Central memory CD4-positive, alpha-beta T cell (primary cell): ENCODE measurements at regions not wholly inside any gene's neighbourhood (a gene's known extent, or its start where the extent isn't known, plus 50 kb on each side); places are given as distances from the start of the nearest gene placed in this dataset.
"Not testable (repeated sequence)": the region's sequence is repeated elsewhere in the genome, so short reads cannot be mapped to it uniquely, and the experiment has no call there.

Source experiments
- DNase-seq: peaks from one replicate; pipeline ENCODE4 v3.0.0; 2022

DNA sequence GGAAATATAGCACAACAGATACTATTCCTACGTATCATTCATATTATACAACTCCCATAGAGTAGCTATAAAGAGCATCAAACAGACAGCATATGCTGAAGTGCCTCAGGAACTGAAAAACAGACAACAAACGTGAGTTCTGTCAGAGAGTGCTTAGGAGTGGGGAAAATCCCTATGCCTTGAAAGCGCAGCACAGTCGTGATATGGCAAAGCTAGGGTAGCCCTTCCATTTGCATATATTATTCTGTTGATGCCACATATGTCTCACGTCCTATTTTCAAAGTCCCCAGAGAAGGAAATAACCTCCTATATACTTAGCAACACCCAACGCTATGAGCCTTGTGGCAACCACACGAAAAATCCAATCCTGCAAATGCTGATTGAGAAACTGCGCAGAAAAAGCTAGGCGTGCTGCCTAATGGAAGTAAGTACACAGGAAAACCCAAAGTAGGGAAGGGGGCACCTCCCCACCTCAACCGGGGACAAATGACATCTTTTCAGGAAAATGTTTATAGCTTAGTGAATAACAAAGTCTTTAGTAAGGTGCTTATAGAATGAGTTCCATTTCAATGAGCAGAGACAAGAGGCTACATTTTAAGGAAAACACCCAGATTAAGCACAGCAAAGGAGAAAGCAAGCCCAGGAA lies 105.1 kb downstream of the MED10 start:
- DNase-seq: no peak

DNA sequence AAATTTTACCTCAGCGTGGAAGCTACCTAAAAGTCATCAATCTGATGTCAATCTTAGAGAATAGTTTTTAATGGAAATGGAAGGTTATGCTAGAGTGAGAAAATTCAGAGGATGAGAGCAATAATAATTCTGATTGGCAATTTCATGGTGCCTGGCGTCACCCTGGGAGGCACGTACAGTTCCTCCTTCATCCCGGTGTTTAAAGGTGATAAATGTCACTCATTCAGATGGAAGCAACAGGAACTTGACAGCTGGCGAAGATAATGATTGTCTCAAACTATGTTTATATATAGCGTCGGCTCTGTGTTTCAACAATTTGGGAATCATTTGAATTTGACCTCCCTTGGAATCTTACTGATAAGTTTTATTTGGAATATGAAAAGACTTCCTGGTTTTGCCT lies 108.4 kb downstream of the MED10 start:
- no peak for DNase-seq

DNA sequence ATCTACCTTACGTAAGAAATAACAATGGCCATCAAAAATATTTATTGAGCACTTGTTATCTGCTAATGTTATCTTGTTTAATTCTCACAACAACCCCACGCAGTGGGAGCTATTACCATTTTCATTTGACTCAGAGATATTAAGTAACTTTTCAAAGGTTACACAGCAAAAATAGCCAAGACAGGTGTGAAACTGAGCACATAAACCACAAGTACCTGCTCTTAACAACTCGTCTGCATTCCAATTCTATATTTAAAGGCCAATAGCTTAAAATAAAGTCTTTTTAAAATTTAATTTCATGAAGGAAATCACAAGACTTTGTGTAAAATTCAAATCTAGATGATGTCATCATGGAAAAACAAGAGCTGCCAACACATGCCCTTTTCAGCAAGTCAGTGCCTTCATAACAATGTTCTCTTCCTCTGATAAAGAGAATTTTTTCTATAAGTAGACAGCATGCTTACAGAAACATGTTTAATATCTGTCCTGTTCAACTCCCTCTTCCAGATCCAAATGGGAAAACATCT lies 111.6 kb downstream of the MED10 start:
- no peak for DNase-seq

DNA sequence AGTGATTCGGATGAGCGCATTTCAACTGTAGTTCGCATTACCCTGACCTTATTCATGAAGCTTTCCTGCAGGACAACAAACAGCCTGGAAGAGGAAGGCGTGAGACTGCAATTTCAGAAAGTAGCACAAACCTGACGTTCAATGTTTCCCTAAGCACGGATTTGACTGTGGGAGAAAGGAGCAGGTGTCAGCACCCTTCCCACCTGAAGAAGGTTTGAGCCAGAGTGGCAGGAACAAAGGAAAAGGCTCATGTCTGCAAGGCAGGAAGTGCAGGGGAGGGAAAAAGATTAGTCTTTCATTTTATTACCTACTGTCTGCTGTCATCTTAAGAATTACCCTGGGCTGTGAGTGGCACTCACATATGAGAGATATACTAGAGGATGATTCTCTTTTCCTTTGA lies 114.0 kb downstream of the MED10 start:
- no peak for DNase-seq

DNA sequence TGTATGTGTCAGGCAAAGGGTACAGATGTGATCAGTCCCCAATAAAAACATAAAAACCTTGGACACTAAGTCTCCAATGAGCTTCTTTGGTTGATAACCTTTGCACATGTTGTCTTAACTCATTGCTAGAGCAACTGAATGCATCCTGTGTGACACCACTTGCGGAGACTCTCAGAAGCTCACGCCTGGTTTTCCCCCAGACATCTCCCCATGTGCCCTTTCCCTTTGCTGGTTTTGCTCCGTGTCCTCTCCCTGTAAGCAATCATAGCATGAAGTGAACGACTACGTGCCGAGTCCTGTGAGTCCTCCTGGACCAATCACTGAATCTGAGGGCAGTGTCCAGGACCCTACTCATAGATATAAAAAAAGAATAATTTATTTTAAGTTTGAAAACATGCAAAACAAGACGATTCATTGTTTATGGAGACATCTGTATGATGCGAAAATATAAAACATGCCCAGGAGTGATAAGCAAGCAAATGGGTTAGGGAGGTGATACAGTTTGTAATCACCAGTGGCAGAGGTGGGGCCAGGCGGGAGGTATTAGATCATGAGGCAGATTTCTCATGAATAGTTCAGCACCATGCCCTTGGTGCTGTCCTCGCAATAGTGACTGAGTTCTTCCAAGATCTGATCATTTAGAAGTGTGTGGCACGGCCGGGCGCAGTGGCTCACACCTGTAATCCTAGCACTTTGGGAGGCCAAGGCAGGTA lies 115.5 kb downstream of the MED10 start:
- no peak for DNase-seq

DNA sequence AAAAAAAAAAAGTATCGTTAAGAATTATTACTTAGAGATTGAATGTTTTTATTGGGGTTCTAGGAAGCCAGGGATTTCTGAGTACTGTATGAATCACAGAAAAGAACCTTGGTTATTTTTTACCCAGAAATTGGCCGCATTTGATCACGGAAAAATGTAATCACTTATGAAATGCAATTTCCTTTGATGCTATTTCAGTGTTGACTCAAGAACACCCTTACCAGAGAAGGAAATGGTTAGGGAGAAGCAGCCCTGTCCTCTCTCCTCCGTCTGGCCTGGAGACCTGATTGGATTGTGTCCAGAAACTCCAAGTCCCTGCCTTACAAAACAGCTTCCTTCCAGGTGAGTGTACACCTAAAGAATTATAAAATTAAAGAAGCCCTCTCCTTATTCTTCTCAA lies 116.7 kb downstream of the MED10 start:
- no peak for DNase-seq

DNA sequence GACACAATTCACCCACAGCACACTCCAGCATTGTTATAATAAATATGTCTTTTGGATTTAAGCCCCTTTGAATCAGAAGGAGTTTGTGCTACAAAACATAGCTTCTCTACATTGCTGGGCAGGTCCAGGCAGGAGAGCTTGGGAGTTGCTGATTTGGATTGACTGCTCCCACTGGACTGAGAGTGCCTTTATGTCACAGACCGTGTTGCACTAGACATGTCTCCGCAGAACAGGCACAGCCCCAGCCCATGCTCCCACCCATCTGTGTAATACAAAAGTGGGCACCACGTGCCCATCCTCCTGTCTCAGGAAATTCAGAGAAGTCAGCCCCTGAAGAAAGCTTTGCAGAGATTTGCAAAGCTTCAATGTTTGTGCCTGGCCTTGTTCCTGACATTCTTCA lies 117.1 kb downstream of the MED10 start:
- no peak for DNase-seq

DNA sequence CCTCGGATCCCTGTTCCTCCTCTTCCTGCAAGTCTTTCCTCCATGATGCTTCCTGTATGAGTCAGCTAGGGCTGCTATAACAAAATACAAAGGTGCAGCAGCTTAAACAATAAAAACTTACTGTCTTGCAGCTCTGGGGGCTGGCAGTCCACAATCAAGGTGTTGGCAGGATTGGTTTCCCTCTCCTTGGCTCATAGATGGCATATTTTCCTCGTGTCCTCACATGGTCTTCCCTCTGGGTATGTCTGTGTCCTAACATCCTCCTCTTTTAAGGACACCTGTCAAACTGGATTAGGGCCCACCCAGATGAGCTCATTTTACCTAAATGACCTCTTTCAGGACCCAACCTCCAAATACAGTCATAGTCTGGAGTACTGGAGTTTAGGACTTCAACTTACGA lies 117.5 kb downstream of the MED10 start:
- no peak for DNase-seq

DNA sequence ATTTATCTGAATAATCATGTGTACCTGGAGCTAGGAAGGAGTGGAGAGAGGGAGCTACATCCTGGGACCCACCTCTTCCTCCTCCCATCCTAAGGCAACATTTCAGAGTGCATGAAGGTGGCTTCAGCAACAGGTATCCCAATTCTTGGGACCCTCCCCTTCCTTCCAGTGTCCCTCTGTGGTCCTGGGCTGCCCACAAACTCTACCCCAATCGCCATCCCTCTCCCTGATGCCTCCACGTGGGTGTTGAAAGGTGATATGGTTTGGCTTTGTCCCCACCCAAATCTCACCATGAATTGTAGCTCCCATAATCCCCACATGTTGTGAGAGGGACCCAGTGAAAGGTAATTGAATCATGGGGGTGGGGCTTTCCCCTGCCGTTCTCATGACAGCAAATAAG lies 121.4 kb downstream of the MED10 start:
- DNase-seq: no peak

DNA sequence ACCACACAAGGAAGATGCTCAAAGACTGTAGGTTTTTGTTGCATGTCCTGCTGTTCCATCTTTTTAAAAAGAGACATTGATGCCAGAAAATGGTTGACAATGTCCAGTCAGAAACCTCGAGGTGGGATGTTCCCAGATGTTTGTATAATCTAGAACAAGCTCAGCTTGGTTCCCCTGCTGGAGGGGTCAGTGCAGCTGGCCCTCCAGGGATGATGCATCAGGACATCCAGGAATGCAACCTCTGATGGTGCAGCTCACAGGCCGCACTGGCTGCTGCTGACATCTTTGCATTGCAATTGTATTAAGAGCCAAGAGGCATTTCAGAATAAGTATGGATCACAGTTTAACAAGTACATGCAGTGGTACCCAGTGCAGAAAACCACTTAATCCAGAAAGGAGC lies 122.4 kb downstream of the MED10 start:
- DNase-seq: no peak

DNA sequence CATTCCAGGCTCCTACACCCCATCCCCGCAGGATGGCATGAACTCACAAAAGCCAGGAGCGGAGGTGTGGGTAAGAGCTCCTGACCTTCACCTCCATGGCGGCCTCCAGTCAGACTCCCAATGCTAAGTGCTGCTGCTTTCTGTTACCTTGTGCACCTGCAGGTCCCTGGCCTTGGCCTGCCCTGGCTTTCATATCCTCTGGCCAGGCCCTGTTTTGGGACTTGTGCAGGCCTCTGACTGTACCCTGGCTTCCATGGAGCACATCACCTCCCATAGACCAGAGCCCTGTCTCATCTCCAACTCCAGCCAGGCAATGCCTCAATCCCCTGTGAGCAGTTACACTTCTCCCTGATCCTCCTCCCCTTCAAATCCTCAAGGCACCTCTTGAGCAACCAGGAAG lies 124.5 kb downstream of the MED10 start:
- no peak for DNase-seq

DNA sequence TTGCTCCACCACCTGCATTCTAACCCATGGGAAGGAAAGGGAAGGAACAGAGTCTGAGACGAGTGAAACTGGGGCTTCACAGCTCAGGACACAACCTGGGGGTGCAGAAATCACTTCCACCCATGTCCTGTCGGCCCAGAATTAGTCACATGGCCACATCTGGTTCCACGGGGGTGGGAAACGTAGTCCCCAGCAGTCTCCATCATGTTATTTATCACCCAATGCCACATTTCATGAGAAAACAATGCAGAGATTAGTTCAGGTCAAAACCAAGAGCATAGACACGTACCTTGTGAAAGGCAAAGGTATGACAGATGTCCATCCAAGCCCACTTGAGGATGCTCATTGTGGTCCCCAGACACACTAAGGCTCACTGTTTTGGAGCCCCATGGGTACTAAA lies 125.1 kb downstream of the MED10 start:
- DNase-seq: no peak

DNA sequence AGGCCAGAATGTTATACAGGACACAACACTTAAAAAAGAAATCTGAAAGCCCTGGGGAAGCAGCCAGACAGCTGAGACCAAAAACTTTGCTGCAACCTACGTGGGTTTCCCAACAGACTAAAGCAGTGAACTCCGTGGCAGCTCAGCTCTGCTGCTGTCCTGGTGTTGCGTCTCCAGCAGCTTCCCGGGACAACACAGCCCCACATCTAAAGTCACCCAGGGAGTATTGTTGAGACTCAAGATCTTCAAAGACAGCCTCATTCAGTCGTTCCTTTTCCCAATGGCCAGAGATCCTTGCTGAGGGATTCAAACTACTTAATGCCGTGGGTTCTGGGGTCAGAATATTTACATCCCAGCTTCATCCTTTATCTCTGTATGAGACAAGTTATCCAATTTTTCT lies 125.8 kb downstream of the MED10 start:
- no peak for DNase-seq

DNA sequence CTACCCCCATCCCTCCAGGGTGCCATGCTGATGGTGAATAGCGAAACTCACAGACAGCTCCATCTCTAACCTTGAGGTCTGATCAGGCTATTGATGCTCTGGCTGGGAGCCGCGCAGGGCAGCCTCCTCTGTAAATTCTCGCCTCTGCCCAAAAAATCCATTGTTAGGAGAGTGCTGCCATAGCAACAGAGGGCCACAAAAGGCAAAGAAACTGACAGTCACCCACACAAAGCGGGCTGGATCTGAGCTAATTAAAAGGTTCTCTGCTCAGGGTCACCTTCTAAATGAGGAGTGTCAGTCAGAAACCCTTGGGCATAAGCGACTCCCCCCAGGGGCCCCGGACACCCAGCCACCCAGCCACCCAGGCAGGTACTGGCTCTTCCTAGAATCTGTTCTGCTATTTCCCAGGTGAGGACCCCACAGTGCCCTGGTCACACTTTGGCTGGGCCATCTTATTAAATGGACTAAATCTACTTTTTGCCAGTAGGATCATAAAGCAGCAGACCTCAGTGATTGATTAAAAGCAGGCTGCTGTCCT lies 126.7 kb downstream of the MED10 start:
- DNase-seq: no peak

DNA sequence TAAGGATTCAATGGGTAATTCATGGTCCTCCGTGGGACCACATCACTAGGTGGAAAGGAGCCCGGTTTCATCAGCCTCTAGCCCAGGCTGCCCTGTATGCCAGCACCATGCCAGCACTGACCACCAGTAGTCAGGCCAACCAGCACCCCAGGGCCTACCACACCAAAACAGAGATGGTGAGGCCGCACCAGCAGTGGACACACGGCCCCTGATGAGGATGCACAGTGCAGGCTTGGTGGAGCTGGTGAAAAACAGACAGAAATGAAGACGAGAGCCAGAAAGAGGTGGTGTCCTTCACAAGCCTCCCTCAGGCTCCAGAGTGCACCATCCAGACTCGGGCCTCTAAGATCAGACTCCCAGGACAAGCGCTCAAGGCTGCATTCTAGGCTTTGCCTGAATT lies 128.2 kb downstream of the MED10 start:
- DNase-seq: no peak

DNA sequence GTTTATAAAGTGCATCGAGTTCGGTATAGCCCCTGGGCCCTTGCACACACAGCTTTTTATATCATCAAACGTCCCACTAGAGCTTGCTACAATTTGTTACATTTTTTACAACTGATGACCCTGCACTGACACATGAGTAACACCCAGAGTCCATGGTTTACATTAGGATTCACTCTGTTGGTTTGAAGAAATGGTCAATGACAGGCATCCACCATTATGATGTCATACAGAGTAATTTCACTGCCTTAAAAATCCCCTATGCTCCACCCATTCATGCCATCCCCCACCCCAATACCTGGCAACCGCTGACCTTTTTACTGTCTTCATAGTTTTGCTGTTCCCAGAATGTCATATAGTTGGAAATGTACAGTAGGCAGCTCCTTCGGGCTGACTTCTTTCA lies 130.2 kb downstream of the MED10 start:
- no peak for DNase-seq

DNA sequence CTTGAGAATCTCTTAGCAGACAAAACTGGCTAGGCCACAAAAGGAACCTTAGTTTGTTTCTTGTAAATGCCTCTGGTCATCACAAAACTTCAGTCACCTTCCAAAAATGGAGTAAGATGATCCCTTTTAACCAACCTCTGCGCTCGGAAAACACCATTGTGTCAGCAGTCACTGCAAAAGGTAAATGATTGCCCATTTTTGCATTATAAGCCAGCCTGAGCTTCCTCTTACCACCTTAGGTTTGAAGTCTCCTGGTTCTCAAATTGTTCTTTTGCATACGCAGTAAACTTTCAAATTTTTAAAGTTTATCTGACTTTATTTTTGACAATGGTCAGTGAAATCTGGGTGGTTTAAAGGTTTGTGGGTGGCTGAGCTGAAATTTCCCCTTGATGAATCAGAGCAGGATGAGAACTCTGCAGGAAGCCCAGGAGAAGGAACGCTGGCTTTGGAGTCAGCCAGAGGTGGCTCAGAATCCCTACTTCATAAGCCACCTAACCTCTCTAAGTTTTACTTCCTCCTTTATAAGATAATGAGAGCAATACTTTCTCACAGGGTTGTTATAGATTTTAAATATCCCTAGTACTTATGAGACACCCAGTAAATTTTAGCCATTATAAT lies 131.4 kb downstream of the MED10 start:
- DNase-seq: no peak

DNA sequence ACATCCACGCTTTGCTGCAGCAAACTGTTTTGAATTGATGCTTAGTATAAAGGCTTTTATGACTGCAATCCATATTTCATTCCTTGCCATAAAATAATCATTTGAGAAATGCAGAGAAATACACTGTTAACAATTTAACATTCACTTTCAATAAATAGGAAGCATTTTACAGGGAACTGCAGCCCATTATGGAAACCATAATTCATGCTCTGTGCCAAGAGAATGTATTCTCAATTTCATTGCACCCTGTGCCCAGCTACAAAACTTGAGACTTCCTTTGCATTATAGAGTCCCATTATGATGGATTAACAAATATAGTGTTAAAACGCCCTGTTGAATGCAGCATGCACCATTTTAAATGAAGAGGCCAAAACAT lies 134.0 kb downstream of the MED10 start:
- DNase-seq: no peak

DNA sequence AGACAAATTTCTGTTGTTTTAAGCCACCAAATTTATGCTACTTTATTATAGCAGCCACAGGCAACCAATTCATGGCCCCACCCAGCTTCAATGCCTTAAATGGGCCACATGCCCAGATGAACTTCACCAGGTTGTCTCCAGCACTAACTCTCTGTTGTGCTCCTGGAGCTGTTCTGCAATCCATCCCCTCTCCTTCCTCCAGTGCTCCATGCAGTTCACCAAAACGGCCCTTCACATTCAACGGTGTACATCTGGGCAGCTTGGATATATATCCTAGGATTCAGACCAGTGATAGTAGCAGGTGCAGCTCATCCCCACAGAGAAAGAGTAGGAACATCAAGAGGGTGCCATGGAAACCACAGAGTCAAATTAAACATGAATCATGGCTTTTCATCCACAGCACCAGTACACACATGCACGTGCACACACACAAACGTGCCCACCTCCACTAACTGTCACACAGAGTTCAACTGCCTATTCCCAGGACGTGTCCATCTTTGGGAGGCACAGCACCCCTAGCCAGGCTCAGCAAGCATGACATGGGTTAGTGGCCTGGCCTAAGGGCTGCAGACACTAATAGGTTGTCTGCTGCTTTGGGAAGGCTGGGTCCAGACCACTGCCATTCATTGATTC lies 134.5 kb downstream of the MED10 start:
- DNase-seq: no peak

DNA sequence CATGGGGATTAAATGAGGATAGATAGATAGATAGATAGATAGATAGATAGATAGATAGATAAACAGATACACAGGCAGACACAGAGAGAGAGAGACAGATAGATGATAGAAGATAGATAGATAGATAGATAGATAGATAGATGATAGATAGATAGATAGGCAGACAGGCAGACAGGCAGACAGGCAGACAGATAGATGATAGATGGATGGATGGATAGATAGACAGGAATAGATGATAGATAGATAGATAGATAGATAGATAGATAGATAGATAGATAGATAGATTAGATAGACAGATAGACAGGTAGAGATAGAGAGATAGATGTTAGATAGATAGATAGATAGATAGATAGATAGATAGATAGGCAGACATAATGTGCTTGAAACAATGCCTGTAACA lies 137.3 kb downstream of the MED10 start:
- DNase-seq: not testable (repeated sequence)

DNA sequence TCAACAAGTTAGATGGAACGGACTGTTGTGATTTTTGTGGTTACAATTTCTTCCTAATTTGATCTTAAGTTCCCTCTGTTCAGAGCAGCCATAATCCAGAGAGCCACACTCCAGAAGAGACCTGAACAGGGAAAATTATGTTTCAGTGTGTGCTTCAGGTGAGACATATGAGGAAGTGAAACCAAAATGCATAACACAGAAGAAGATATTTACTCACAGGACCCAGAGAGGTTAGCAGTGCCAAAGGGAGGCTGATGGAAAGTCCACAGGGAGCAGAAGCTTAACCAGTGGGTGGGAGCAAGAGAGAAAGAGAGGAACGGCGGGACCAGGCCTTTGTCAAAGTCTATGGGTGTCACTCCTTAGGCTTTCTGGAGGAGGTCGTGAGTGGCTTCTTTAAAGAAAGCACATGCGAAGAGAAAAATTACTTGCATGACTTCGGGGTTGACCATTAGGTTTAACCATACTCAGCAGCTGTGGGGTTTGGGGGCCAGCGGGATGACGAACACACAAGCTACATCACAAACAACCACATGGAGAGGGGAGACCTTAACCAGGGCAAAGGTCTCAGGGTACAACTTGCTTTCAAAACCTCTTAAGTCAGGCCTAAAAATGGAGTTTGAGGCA lies 141.4 kb downstream of the MED10 start:
- no peak for DNase-seq

DNA sequence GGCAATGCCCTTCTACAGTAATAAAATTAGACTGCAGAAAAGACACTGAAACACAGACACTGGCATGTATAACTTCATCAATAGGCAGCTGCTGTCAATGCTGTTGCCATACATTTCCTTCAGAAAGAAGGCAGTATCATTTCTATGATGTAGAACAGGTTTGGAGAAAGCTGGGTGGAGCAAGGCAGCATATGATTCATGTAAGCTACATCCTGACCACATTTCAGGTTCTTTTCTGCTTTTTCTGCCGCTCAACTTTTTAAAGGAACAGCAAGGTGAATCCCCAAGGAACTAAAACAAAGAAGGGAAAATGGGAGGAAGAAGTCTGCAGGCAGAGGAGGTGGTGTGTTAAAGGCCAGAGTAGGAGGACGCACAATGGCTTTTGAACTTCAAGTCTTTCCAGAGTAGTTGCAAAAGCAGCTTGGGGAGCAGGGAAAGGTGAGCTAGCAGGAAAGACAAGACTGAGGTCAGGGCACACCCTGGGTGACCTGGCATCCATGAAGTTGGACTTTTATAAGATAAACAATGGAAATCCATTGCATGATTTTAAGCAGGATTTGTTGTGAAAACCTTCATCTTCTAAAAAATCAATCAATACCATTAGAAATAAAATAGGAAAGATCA lies 142.1 kb downstream of the MED10 start:
- DNase-seq: no peak

DNA sequence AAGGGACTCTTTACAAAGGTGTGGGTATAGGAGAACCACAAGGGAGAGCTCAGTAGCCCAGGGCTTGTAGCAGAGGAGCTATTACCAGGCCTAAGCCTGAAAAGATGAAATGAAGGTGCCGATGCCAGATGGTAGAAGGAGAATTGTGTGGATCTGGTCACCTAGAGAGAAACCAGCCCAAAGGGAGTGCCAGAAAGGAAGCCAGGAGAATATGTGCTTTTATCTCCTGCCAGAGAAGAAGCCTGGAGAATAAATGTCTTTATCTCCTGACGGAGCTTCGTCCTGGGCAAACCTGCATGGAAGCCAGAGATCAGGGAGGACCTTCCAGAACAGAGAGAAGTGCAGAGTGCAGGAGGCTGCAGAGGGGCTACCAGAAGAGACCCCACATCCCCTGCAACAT lies 142.6 kb downstream of the MED10 start:
- no peak for DNase-seq
